Fibroblast of lung (primary cell): ENCODE measurements at regions not wholly inside any gene's neighbourhood (a gene's known extent, or its start where the extent isn't known, plus 50 kb on each side); places are given as distances from the start of the nearest gene placed in this dataset.

Experiments used
- CTCF ChIP-seq, 2 donors: IDR thresholded peaks in 1 of 2; conservative IDR thresholded peaks in 1 of 2; 1 replicate in 1 of 2; 2 replicates in 1 of 2; pipeline ENCODE4 v1.5.1; 2011 to 2012; ENCODE audit warnings: low read length in 2 of 2, control low read depth in 1 of 2, inconsistent platforms in 1 of 2, low read depth in 1 of 2, mild to moderate bottlenecking in 1 of 2
- EZH2 ChIP-seq: IDR thresholded peaks from 2 replicates; pipeline ENCODE4 v1.5.1; 2012; ENCODE audit warnings: low read length, control low read depth, mild to moderate bottlenecking; ENCODE audit errors: missing control alignments

- TF ChIP-seq EZH2: no peak
- TF ChIP-seq CTCF (conservative IDR thresholded peaks at IDR 0.05 in 1 of 2, IDR thresholded peaks at IDR 0.05 in 1 of 2; ENCODE audit: low read depth in 1 of 2, low read length in 2 of 2): no peak
These were observed 638.8 kb upstream of the GRM7 start for GRCh38 chr3:6222069-6222468.
